NOMO-1 (cell line): ENCODE measurements at regions not wholly inside any gene's neighbourhood (a gene's known extent, or its start where the extent isn't known, plus 50 kb on each side); places are given as distances from the start of the nearest gene placed in this dataset.
"Not testable (repeated sequence)": the region's sequence is repeated elsewhere in the genome, so short reads cannot be mapped to it uniquely, and the experiment has no call there.

Experiments
- DNase-seq, 2 experiments: peaks; one replicate each; lab custom pipeline; 2025; ENCODE audit not compliant: unreplicated experiment in 2 of 2; lab: John Stamatoyannopoulos, UW

- no peak for DNase-seq
Measured at GRCh38 chr11:44409558-44410236, 99.8 kb upstream of the ALX4 start.

- DNase-seq, result no peak
Measured at GRCh38 chr11:44416776-44417175, 106.8 kb upstream of the ALX4 start.

GRCh38 chr11:44417731-44418455 lies 108.0 kb upstream of the ALX4 start:
- no peak for DNase-seq

- no peak for DNase-seq
Measured at GRCh38 chr11:44418456-44418830, 108.5 kb upstream of the ALX4 start.

GRCh38 chr11:44421090-44421675 lies 111.2 kb upstream of the ALX4 start:
- peak in 1 of 2 experiments; percentile 3 for DNase-seq

GRCh38 chr11:44423289-44423688 lies 113.3 kb upstream of the ALX4 start:
- no peak for DNase-seq

- DNase-seq, result no peak
Measured at GRCh38 chr11:44424841-44425240, 114.9 kb upstream of the ALX4 start.

- no peak for DNase-seq
Measured at GRCh38 chr11:44426119-44426518, 116.2 kb upstream of the ALX4 start.

- DNase-seq, result no peak
Measured at GRCh38 chr11:44426958-44427357, 117.0 kb upstream of the ALX4 start.

- DNase-seq, result no peak
Measured at GRCh38 chr11:44427432-44427831, 117.5 kb upstream of the ALX4 start.

- no peak for DNase-seq
Measured at GRCh38 chr11:44430140-44430539, 120.2 kb upstream of the ALX4 start.

- DNase-seq, result no peak
Measured at GRCh38 chr11:44434191-44434590, 124.3 kb upstream of the ALX4 start.

GRCh38 chr11:44437122-44437521 lies 127.2 kb upstream of the ALX4 start:
- DNase-seq, result no peak

- not testable (repeated sequence) for DNase-seq
Measured at GRCh38 chr11:44442893-44443673, 122.4 kb upstream of the CD82 start.

GRCh38 chr11:44443836-44444769 lies 121.4 kb upstream of the CD82 start:
- DNase-seq, result no peak

GRCh38 chr11:44444770-44445321 lies 120.6 kb upstream of the CD82 start:
- DNase-seq, result no peak

GRCh38 chr11:44445500-44446365 lies 119.7 kb upstream of the CD82 start:
- no peak for DNase-seq

GRCh38 chr11:44446366-44446762 lies 119.1 kb upstream of the CD82 start:
- no peak for DNase-seq
